Retinal pigment epithelial cell (primary cell): ENCODE measurements at regions not wholly inside any gene's neighbourhood (a gene's known extent, or its start where the extent isn't known, plus 50 kb on each side); places are given as distances from the start of the nearest gene placed in this dataset.

Experiments
- DNase-seq: peaks from one replicate; pipeline ENCODE4 v3.0.0-alpha.2; 2010; ENCODE audit warnings: low read depth
- H3K4me3 ChIP-seq: 2 replicates; pipeline ENCODE4 v1.5.1; 2011; ENCODE audit warnings: mild to moderate bottlenecking, low read length, control low read depth, moderate library complexity
- CTCF ChIP-seq: conservative IDR thresholded peaks from 2 replicates; pipeline ENCODE4 v1.5.1; 2011; ENCODE audit warnings: low read depth, low read length, control low read depth, inconsistent platforms

GRCh38 chr12:45548426-45548825, 181.1 kb upstream of the ARID2 start:
- no peak for TF ChIP-seq CTCF
- DNase-seq = no peak
- H3K4me3 ChIP-seq = no peak overlapping the region

- DNase-seq = no peak
These were observed 180.1 kb upstream of the ARID2 start for GRCh38 chr12:45549337-45549902.

GRCh38 chr12:45553204-45553603, 176.3 kb upstream of the ARID2 start:
- H3K4me3 ChIP-seq = no peak overlapping the region
- no peak for TF ChIP-seq CTCF
- no peak for DNase-seq

More at GRCh38 chr12:45549337-45549902, 180.1 kb upstream of the ARID2 start:
- no peak overlapping the region for H3K4me3 ChIP-seq
- no peak for TF ChIP-seq CTCF

- no peak overlapping the region for H3K4me3 ChIP-seq
- TF ChIP-seq CTCF = no peak
- DNase-seq = no peak
These were observed 172.5 kb upstream of the ARID2 start for GRCh38 chr12:45557016-45557415.

GRCh38 chr12:45558353-45558752, 171.2 kb upstream of the ARID2 start:
- no peak overlapping the region for H3K4me3 ChIP-seq
- no peak for TF ChIP-seq CTCF
- DNase-seq = no peak

GRCh38 chr12:45559537-45559936, 170.0 kb upstream of the ARID2 start:
- DNase-seq = no peak
- no peak for TF ChIP-seq CTCF
- no peak overlapping the region for H3K4me3 ChIP-seq

GRCh38 chr12:45560689-45561088, 168.8 kb upstream of the ARID2 start:
- no peak for DNase-seq
- no peak overlapping the region for H3K4me3 ChIP-seq
- TF ChIP-seq CTCF = no peak
